Erythroblast (primary cell): ENCODE measurements at regions not wholly inside any gene's neighbourhood (a gene's known extent, or its start where the extent isn't known, plus 50 kb on each side); places are given as distances from the start of the nearest gene placed in this dataset.

Source experiments
- GATA1 ChIP-seq: IDR thresholded peaks from 2 replicates; pipeline ENCODE4 v1.6.1; 2011; ENCODE audit warnings: low read depth, mild to moderate bottlenecking, control low read depth, low read length, moderate library complexity
- POLR2A ChIP-seq: IDR thresholded peaks from 2 replicates; pipeline ENCODE4 v1.6.1; 2011; ENCODE audit warnings: mild to moderate bottlenecking, low read length

DNA sequence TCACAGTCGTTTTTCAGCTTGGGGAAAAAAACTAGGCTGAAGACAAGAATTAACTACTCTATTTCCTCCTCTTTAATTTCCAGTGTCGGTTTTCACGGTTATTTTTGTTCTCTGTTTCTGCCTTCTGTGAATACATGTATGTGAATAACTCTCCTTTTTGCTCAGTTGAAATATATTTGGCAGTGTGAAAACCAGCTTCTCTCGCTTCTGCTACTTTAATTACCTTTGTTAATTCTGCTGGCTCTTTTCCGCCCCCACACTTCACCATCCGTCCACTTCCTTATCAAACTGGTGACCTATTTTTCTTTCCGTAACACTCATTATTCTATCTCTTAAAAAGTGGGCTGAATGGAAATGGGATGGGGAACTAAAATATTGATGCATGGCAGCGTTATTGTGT, 126.4 kb downstream of the POU4F1 start:
- TF ChIP-seq POLR2A (no peak), GATA1 (no peak)
